Naive thymus-derived CD8-positive, alpha-beta T cell (primary cell): ENCODE measurements at regions not wholly inside any gene's neighbourhood (a gene's known extent, or its start where the extent isn't known, plus 50 kb on each side); places are given as distances from the start of the nearest gene placed in this dataset.
"Not testable (repeated sequence)": the region's sequence is repeated elsewhere in the genome, so short reads cannot be mapped to it uniquely, and the experiment has no call there.

ENCODE experiments used
- ATAC-seq, 2 donors: fragments of 150-1000 bp; cut with Tn5 transposase in 1 of 2; sonication (Bioruptor Pico), chemical (Tn5 transposase) in 1 of 2; 1 replicate in 1 of 2; 2 replicates in 1 of 2; pipeline ENCODE4 v1.10.0; 2021; ENCODE audit warnings: mild to moderate bottlenecking in 2 of 2, moderate library complexity in 2 of 2
- POLR2A ChIA-PET: fragments of 350-600 bp; sonication (Branson Sonifier 250); formaldehyde crosslinking; loops from one replicate; lab custom pipeline; 2021; ENCODE audit warnings: antibody characterized with exemption; lab: Charles Lee
- DNase-seq, 10 donors: peaks; one replicate each; pipeline versions ENCODE4 v3.0.0 to v3.0.0-alpha.2; 2020 to 2022
- H3K27ac Mint-ChIP-seq, 10 donors: one replicate each; pipeline ENCODE4 v1.8.0; 2020 to 2022; ENCODE audit warnings: mild to moderate bottlenecking in 10 of 10, mixed read lengths in 10 of 10, moderate library complexity in 4 of 10, inconsistent platforms in 1 of 10
- H3K27me3 Mint-ChIP-seq, 5 donors: one replicate each; pipeline ENCODE4 v1.8.0; 2021 to 2022; ENCODE audit warnings: mixed read lengths in 5 of 5
- H3K36me3 Mint-ChIP-seq, 3 donors: one replicate each; pipeline ENCODE4 v1.8.0; 2020 to 2022; ENCODE audit warnings: mixed read lengths in 3 of 3, mild to moderate bottlenecking in 2 of 3, inconsistent platforms in 1 of 3
- H3K4me1 Mint-ChIP-seq, 4 donors: one replicate each; pipeline ENCODE4 v1.8.0; 2021 to 2022; ENCODE audit warnings: mixed read lengths in 4 of 4
- H3K4me3 Mint-ChIP-seq, 10 donors: one replicate each; pipeline ENCODE4 v1.8.0; 2020 to 2022; ENCODE audit warnings: mild to moderate bottlenecking in 10 of 10, mixed read lengths in 10 of 10, moderate library complexity in 6 of 10, inconsistent platforms in 1 of 10
- H3K9me3 Mint-ChIP-seq, 9 donors: one replicate each; pipeline ENCODE4 v1.8.0; 2020 to 2022; ENCODE audit warnings: mixed read lengths in 9 of 9, mild to moderate bottlenecking in 3 of 9, inconsistent platforms in 1 of 9, moderate library complexity in 1 of 9

- POLR2A ChIA-PET = no interaction called here
- no peak for ATAC-seq
- DNase-seq = peak in 2 of 10 donors; percentile 9 to 16
- Mint-ChIP-seq H3K4me1 (no peaks in the 10 kb centered on the region), H3K4me3 (no peak overlapping the region), H3K9me3 (peaks cover 0 to 19% (median 4%) of the 10 kb centered on the region in 9 donors), H3K27me3 (peaks cover 0 to 6% (median 0%) of the 10 kb centered on the region in 5 donors), H3K36me3 (no peaks in the 10 kb centered on the region), H3K27ac (peak overlapping the region in 1 of 10 donors; percentile 4)
These were observed 124.6 kb upstream of the KCNAB1 start for GRCh38 chr3:155995525-155996370.

- ATAC-seq (no peak), DNase-seq (no peak)
- Mint-ChIP-seq H3K27me3 (peaks cover 0 to 6% (median 2%) of the 10 kb centered on the region in 5 donors), H3K4me1 (no peaks in the 10 kb centered on the region), H3K27ac (no peak overlapping the region), H3K9me3 (peaks cover 0 to 19% (median 4%) of the 10 kb centered on the region in 9 donors), H3K4me3 (no peak overlapping the region), H3K36me3 (no peaks in the 10 kb centered on the region)
- POLR2A ChIA-PET = no interaction called here
These were observed 123.5 kb upstream of the KCNAB1 start for GRCh38 chr3:155996882-155997281.

GRCh38 chr3:155998173-155998572, 122.2 kb upstream of the KCNAB1 start:
- peaks cover 0 to 19% (median 4%) of the 10 kb centered on the region in 9 donors for H3K9me3 Mint-ChIP-seq
- H3K36me3 Mint-ChIP-seq, POLR2A ChIA-PET, H3K27ac Mint-ChIP-seq, H3K4me1 Mint-ChIP-seq, ATAC-seq, H3K4me3 Mint-ChIP-seq, DNase-seq: not testable (repeated sequence)
- peaks cover 2 to 10% (median 6%) of the 10 kb centered on the region in 5 donors for H3K27me3 Mint-ChIP-seq

- Mint-ChIP-seq H3K27ac (no peak overlapping the region), H3K4me3 (no peak overlapping the region), H3K36me3 (no peaks in the 10 kb centered on the region), H3K9me3 (no peaks in the 10 kb centered on the region), H3K4me1 (no peaks in the 10 kb centered on the region), H3K27me3 (peaks cover 2 to 53% (median 18%) of the 10 kb centered on the region in 5 donors)
- no peak for ATAC-seq
- DNase-seq = no peak
- POLR2A ChIA-PET = no interaction called here
These were observed 114.6 kb upstream of the KCNAB1 start for GRCh38 chr3:156005736-156006135.

GRCh38 chr3:156010829-156011228, 109.5 kb upstream of the KCNAB1 start:
- no peaks in the 10 kb centered on the region for H3K36me3 Mint-ChIP-seq
- ATAC-seq = no peak
- POLR2A ChIA-PET = no interaction called here

GRCh38 chr3:156014489-156014888, 105.9 kb upstream of the KCNAB1 start:
- no peaks in the 10 kb centered on the region for H3K9me3 Mint-ChIP-seq
- H3K27me3 Mint-ChIP-seq = peaks cover 2 to 7% (median 3%) of the 10 kb centered on the region in 5 donors
- no peaks in the 10 kb centered on the region for H3K36me3 Mint-ChIP-seq
- no peaks in the 10 kb centered on the region for H3K4me1 Mint-ChIP-seq
- DNase-seq (no peak), ATAC-seq (no peak)
- no peak overlapping the region for H3K4me3 Mint-ChIP-seq
- no peak overlapping the region for H3K27ac Mint-ChIP-seq
- POLR2A ChIA-PET = no interaction called here

More at GRCh38 chr3:156010829-156011228, 109.5 kb upstream of the KCNAB1 start:
- Mint-ChIP-seq H3K27me3 (peaks cover 3 to 24% (median 16%) of the 10 kb centered on the region in 5 donors), H3K27ac (no peak overlapping the region), H3K9me3 (no peaks in the 10 kb centered on the region), H3K4me3 (no peak overlapping the region), H3K4me1 (no peaks in the 10 kb centered on the region)
- no peak for DNase-seq

- H3K9me3 Mint-ChIP-seq = no peaks in the 10 kb centered on the region
- no peak overlapping the region for H3K4me3 Mint-ChIP-seq
- no peak overlapping the region for H3K27ac Mint-ChIP-seq
- POLR2A ChIA-PET = no interaction called here
- peaks cover 0 to 8% (median 5%) of the 10 kb centered on the region in 5 donors for H3K27me3 Mint-ChIP-seq
- DNase-seq (no peak), ATAC-seq (no peak)
- no peaks in the 10 kb centered on the region for H3K36me3 Mint-ChIP-seq
- no peaks in the 10 kb centered on the region for H3K4me1 Mint-ChIP-seq
These were observed 103.5 kb upstream of the KCNAB1 start for GRCh38 chr3:156016902-156017301.

- no peaks in the 10 kb centered on the region for H3K9me3 Mint-ChIP-seq
- POLR2A ChIA-PET = interaction anchor here (0.5 kb wide), 1 partner anchor 10 kb away, joined by 6 read pairs; no protein-coding TSS in a partner anchor
- H3K36me3 Mint-ChIP-seq = no peaks in the 10 kb centered on the region
These were observed 102.9 kb upstream of the KCNAB1 start for GRCh38 chr3:156017352-156018030.

GRCh38 chr3:156024904-156025533, 95.4 kb upstream of the KCNAB1 start:
- no peak overlapping the region for H3K4me3 Mint-ChIP-seq
- DNase-seq = no peak
- H3K27ac Mint-ChIP-seq = no peak overlapping the region
- no peaks in the 10 kb centered on the region for H3K36me3 Mint-ChIP-seq
- peaks cover 0 to 20% (median 7%) of the 10 kb centered on the region in 5 donors for H3K27me3 Mint-ChIP-seq
- H3K4me1 Mint-ChIP-seq = no peaks in the 10 kb centered on the region
- POLR2A ChIA-PET = no interaction called here
- no peaks in the 10 kb centered on the region for H3K9me3 Mint-ChIP-seq
- ATAC-seq = no peak

More at GRCh38 chr3:156017352-156018030, 102.9 kb upstream of the KCNAB1 start:
- H3K4me3 Mint-ChIP-seq = no peak overlapping the region
- H3K4me1 Mint-ChIP-seq = no peaks in the 10 kb centered on the region
- H3K27ac Mint-ChIP-seq = no peak overlapping the region
- ATAC-seq (no peak), DNase-seq (no peak)
- H3K27me3 Mint-ChIP-seq = peaks cover 0 to 5% (median under 1%) of the 10 kb centered on the region in 5 donors

GRCh38 chr3:156029208-156029607, 91.2 kb upstream of the KCNAB1 start:
- Mint-ChIP-seq H3K4me3 (no peak overlapping the region), H3K36me3 (no peaks in the 10 kb centered on the region), H3K27ac (no peak overlapping the region), H3K27me3 (peaks cover 0 to 24% (median 8%) of the 10 kb centered on the region in 5 donors), H3K4me1 (no peaks in the 10 kb centered on the region), H3K9me3 (no peaks in the 10 kb centered on the region)
- DNase-seq = no peak
- POLR2A ChIA-PET = no interaction called here
- ATAC-seq = no peak

- Mint-ChIP-seq H3K36me3 (no peaks in the 10 kb centered on the region), H3K27me3 (peaks cover 0 to 18% (median 8%) of the 10 kb centered on the region in 5 donors), H3K4me1 (no peaks in the 10 kb centered on the region), H3K27ac (no peak overlapping the region), H3K9me3 (no peaks in the 10 kb centered on the region), H3K4me3 (no peak overlapping the region)
- ATAC-seq = no peak
- POLR2A ChIA-PET = no interaction called here
- DNase-seq = no peak
These were observed 89.7 kb upstream of the KCNAB1 start for GRCh38 chr3:156030723-156031122.

- Mint-ChIP-seq H3K27me3 (peaks cover 0 to 9% (median 0%) of the 10 kb centered on the region in 5 donors), H3K4me3 (no peak overlapping the region), H3K9me3 (no peaks in the 10 kb centered on the region), H3K27ac (no peak overlapping the region), H3K4me1 (no peaks in the 10 kb centered on the region), H3K36me3 (no peaks in the 10 kb centered on the region)
- POLR2A ChIA-PET = no interaction called here
- ATAC-seq (no peak), DNase-seq (no peak)
These were observed 87.0 kb upstream of the KCNAB1 start for GRCh38 chr3:156033428-156033827.

GRCh38 chr3:156035158-156035557, 85.2 kb upstream of the KCNAB1 start:
- H3K27ac Mint-ChIP-seq = no peak overlapping the region
- no peaks in the 10 kb centered on the region for H3K9me3 Mint-ChIP-seq
- ATAC-seq = no peak
- no peak for DNase-seq
- POLR2A ChIA-PET = no interaction called here
- no peaks in the 10 kb centered on the region for H3K4me1 Mint-ChIP-seq
- peaks cover 0 to 9% (median 0%) of the 10 kb centered on the region in 5 donors for H3K27me3 Mint-ChIP-seq
- H3K4me3 Mint-ChIP-seq = no peak overlapping the region
- no peaks in the 10 kb centered on the region for H3K36me3 Mint-ChIP-seq
